IPS-15b (cell line): ENCODE measurements at regions not wholly inside any gene's neighbourhood (a gene's known extent, or its start where the extent isn't known, plus 50 kb on each side); places are given as distances from the start of the nearest gene placed in this dataset.

Source experiments
- H3K27me3 ChIP-seq: one replicate; pipeline ENCODE4 v1.6.1; 2013; ENCODE audit warnings: low read length; ENCODE audit not compliant: control insufficient read depth, insufficient read depth
- H3K36me3 ChIP-seq: one replicate; pipeline ENCODE4 v1.6.1; 2013; ENCODE audit warnings: low read length; ENCODE audit not compliant: control insufficient read depth, insufficient read depth
- H3K4me1 ChIP-seq: one replicate; pipeline ENCODE4 v1.6.1; 2013; ENCODE audit warnings: mild to moderate bottlenecking, low read length; ENCODE audit not compliant: control insufficient read depth, insufficient read depth
- H3K4me3 ChIP-seq: one replicate; pipeline ENCODE4 v1.5.1; 2013; ENCODE audit warnings: low read depth, low read length
- H3K9ac ChIP-seq: one replicate; pipeline ENCODE4 v1.6.1; 2013; ENCODE audit warnings: low read depth, mild to moderate bottlenecking, low read length
- H3K9me3 ChIP-seq: one replicate; pipeline ENCODE4 v1.6.1; 2013; ENCODE audit warnings: mild to moderate bottlenecking, low read length; ENCODE audit not compliant: control insufficient read depth, insufficient read depth

- Histone ChIP-seq H3K36me3 (no peaks in the 10 kb centered on the region), H3K9me3 (no peaks in the 10 kb centered on the region), H3K4me3 (no peak overlapping the region), H3K4me1 (no peaks in the 10 kb centered on the region), H3K27me3 (peaks cover 3% of the 10 kb centered on the region), H3K9ac (no peak overlapping the region)
Observed at GRCh38 chr14:96670391-96670790, 126.8 kb upstream of the VRK1 start.

GRCh38 chr14:96671218-96671617 lies 126.0 kb upstream of the VRK1 start:
- Histone ChIP-seq H3K4me3 (no peak overlapping the region), H3K27me3 (peaks cover 5% of the 10 kb centered on the region), H3K9me3 (no peaks in the 10 kb centered on the region), H3K9ac (no peak overlapping the region), H3K36me3 (no peaks in the 10 kb centered on the region), H3K4me1 (no peaks in the 10 kb centered on the region)

GRCh38 chr14:96673706-96674105 lies 123.5 kb upstream of the VRK1 start:
- peaks cover 18% of the 10 kb centered on the region for H3K27me3 ChIP-seq
- no peak overlapping the region for H3K9ac ChIP-seq
- H3K9me3 ChIP-seq: no peaks in the 10 kb centered on the region
- no peaks in the 10 kb centered on the region for H3K4me1 ChIP-seq
- H3K36me3 ChIP-seq: no peaks in the 10 kb centered on the region
- H3K4me3 ChIP-seq: no peak overlapping the region

GRCh38 chr14:96674121-96674520 lies 123.1 kb upstream of the VRK1 start:
- H3K9ac ChIP-seq: no peak overlapping the region
- no peaks in the 10 kb centered on the region for H3K4me1 ChIP-seq
- no peak overlapping the region for H3K4me3 ChIP-seq
- H3K27me3 ChIP-seq: peaks cover 20% of the 10 kb centered on the region
- no peaks in the 10 kb centered on the region for H3K36me3 ChIP-seq
- no peaks in the 10 kb centered on the region for H3K9me3 ChIP-seq

GRCh38 chr14:96676166-96676565 lies 121.0 kb upstream of the VRK1 start:
- no peak overlapping the region for H3K4me3 ChIP-seq
- peaks cover 37% of the 10 kb centered on the region for H3K27me3 ChIP-seq
- no peaks in the 10 kb centered on the region for H3K36me3 ChIP-seq
- H3K9me3 ChIP-seq: no peaks in the 10 kb centered on the region
- no peak overlapping the region for H3K9ac ChIP-seq
- H3K4me1 ChIP-seq: no peaks in the 10 kb centered on the region

GRCh38 chr14:96681829-96682228 lies 115.4 kb upstream of the VRK1 start:
- no peaks in the 10 kb centered on the region for H3K36me3 ChIP-seq
- peaks cover 80% of the 10 kb centered on the region for H3K27me3 ChIP-seq
- H3K4me3 ChIP-seq: no peak overlapping the region
- H3K9me3 ChIP-seq: no peaks in the 10 kb centered on the region
- no peak overlapping the region for H3K9ac ChIP-seq
- no peaks in the 10 kb centered on the region for H3K4me1 ChIP-seq

- Histone ChIP-seq H3K9me3 (no peaks in the 10 kb centered on the region), H3K27me3 (peaks cover 85% of the 10 kb centered on the region), H3K9ac (no peak overlapping the region), H3K4me3 (no peak overlapping the region), H3K4me1 (no peaks in the 10 kb centered on the region), H3K36me3 (no peaks in the 10 kb centered on the region)
Observed at GRCh38 chr14:96682401-96682800, 114.8 kb upstream of the VRK1 start.

- H3K9me3 ChIP-seq: no peaks in the 10 kb centered on the region
- H3K4me1 ChIP-seq: no peaks in the 10 kb centered on the region
- no peak overlapping the region for H3K9ac ChIP-seq
- peaks cover 74% of the 10 kb centered on the region for H3K27me3 ChIP-seq
- H3K4me3 ChIP-seq: no peak overlapping the region
- H3K36me3 ChIP-seq: no peaks in the 10 kb centered on the region
Observed at GRCh38 chr14:96683562-96684289, 113.5 kb upstream of the VRK1 start.

- no peaks in the 10 kb centered on the region for H3K36me3 ChIP-seq
- no peaks in the 10 kb centered on the region for H3K4me1 ChIP-seq
- no peak overlapping the region for H3K9ac ChIP-seq
- peaks cover 66% of the 10 kb centered on the region for H3K27me3 ChIP-seq
- no peak overlapping the region for H3K4me3 ChIP-seq
- no peaks in the 10 kb centered on the region for H3K9me3 ChIP-seq
Observed at GRCh38 chr14:96686126-96686525, 111.1 kb upstream of the VRK1 start.

- Histone ChIP-seq H3K9ac (no peak overlapping the region), H3K4me1 (peaks cover 1% of the 10 kb centered on the region), H3K27me3 (peaks cover 62% of the 10 kb centered on the region), H3K9me3 (no peaks in the 10 kb centered on the region), H3K4me3 (no peak overlapping the region), H3K36me3 (no peaks in the 10 kb centered on the region)
Observed at GRCh38 chr14:96688629-96689028, 108.6 kb upstream of the VRK1 start.

- H3K36me3 ChIP-seq: no peaks in the 10 kb centered on the region
- peaks cover 7% of the 10 kb centered on the region for H3K4me1 ChIP-seq
- H3K9ac ChIP-seq: no peak overlapping the region
- H3K27me3 ChIP-seq: peaks cover 66% of the 10 kb centered on the region
- no peak overlapping the region for H3K4me3 ChIP-seq
- H3K9me3 ChIP-seq: no peaks in the 10 kb centered on the region
Observed at GRCh38 chr14:96690713-96691383, 106.3 kb upstream of the VRK1 start.

- H3K9me3 ChIP-seq: no peaks in the 10 kb centered on the region
- H3K36me3 ChIP-seq: no peaks in the 10 kb centered on the region
- H3K27me3 ChIP-seq: peaks cover 53% of the 10 kb centered on the region
- peaks cover 7% of the 10 kb centered on the region for H3K4me1 ChIP-seq
- no peak overlapping the region for H3K4me3 ChIP-seq
- H3K9ac ChIP-seq: no peak overlapping the region
Observed at GRCh38 chr14:96693252-96693820, 103.8 kb upstream of the VRK1 start.
